ENCODE measurements at regions not wholly inside any gene's neighbourhood (a gene's known extent, or its start where the extent isn't known, plus 50 kb on each side); places are given as distances from the start of the nearest gene placed in this dataset.

- Histone ChIP-seq H3K27me3 (replicated peaks in 1 of 7) (no peaks in the 10 kb centered on the region), H3K4me3 (no peak overlapping the region), H3K36me3 (no peaks in the 10 kb centered on the region), H3K9me3 (peaks cover 0 to 38% (median 3%) of the 10 kb centered on the region in 8 donors), H3K27ac (no peak overlapping the region), H3K4me1 (no peaks in the 10 kb centered on the region)
- DNase-seq: no peak
- TF ChIP-seq POLR2AphosphoS5 (IDR thresholded peaks at IDR 0.05) (no peak), CTCF (IDR thresholded peaks at IDR 0.05 in 8 of 11, conservative IDR thresholded peaks at IDR 0.05 in 3 of 11) (no peak), POLR2A (IDR thresholded peaks at IDR 0.05) (no peak)
- intact Hi-C loops (cut with DNase I; ENCODE audit: low total_unique reads): no loop called here
- WGBS, 5 donors: 73 to 81% (median 78%) methylated on average over 7 of the region's 7 CpGs
Measured at GRCh38 chr21:18989953-18990495, 586.4 kb upstream of the TMPRSS15 start.

GRCh38 chr21:18991846-18992245 lies 588.3 kb upstream of the TMPRSS15 start:
- WGBS, 5 donors: 56 to 73% (median 68%) methylated on average over 1 of the region's 1 CpG
- intact Hi-C loops (cut with DNase I; ENCODE audit: low total_unique reads): no loop called here

GRCh38 chr21:19010251-19010650 lies 606.7 kb upstream of the TMPRSS15 start:
- no peaks in the 10 kb centered on the region for H3K27me3 ChIP-seq (replicated peaks in 1 of 7)
- WGBS, 5 donors: 74 to 89% (median 81%) methylated on average over 3 of the region's 3 CpGs
- H3K4me1 ChIP-seq: no peaks in the 10 kb centered on the region
- peaks cover 0 to 10% (median 0%) of the 10 kb centered on the region in 8 donors for H3K9me3 ChIP-seq
- H3K27ac ChIP-seq: no peak overlapping the region
- no peaks in the 10 kb centered on the region for H3K36me3 ChIP-seq
- DNase-seq: no peak
- no peak for TF ChIP-seq POLR2AphosphoS5 (IDR thresholded peaks at IDR 0.05)
- TF ChIP-seq CTCF (IDR thresholded peaks at IDR 0.05 in 8 of 11, conservative IDR thresholded peaks at IDR 0.05 in 3 of 11): no peak
- no peak for TF ChIP-seq POLR2A (IDR thresholded peaks at IDR 0.05)
- intact Hi-C loops (cut with DNase I; ENCODE audit: low total_unique reads): no loop called here
- H3K4me3 ChIP-seq: no peak overlapping the region

More at GRCh38 chr21:18991846-18992245, 588.3 kb upstream of the TMPRSS15 start:
- Histone ChIP-seq H3K4me3 (no peak overlapping the region), H3K9me3 (peaks cover 0 to 25% (median 3%) of the 10 kb centered on the region in 8 donors), H3K27ac (no peak overlapping the region), H3K4me1 (no peaks in the 10 kb centered on the region), H3K36me3 (no peaks in the 10 kb centered on the region), H3K27me3 (replicated peaks in 1 of 7) (no peaks in the 10 kb centered on the region)
- TF ChIP-seq POLR2AphosphoS5 (IDR thresholded peaks at IDR 0.05): no peak
- no peak for TF ChIP-seq POLR2A (IDR thresholded peaks at IDR 0.05)
- no peak for TF ChIP-seq CTCF (IDR thresholded peaks at IDR 0.05 in 8 of 11, conservative IDR thresholded peaks at IDR 0.05 in 3 of 11)
- DNase-seq: no peak

GRCh38 chr21:19010996-19011395 lies 607.4 kb upstream of the TMPRSS15 start:
- Histone ChIP-seq H3K27me3 (replicated peaks in 1 of 7) (no peaks in the 10 kb centered on the region), H3K27ac (no peak overlapping the region), H3K4me3 (no peak overlapping the region), H3K9me3 (peaks cover 0 to 10% (median 0%) of the 10 kb centered on the region in 8 donors), H3K36me3 (no peaks in the 10 kb centered on the region), H3K4me1 (no peaks in the 10 kb centered on the region)
- intact Hi-C loops (cut with DNase I; ENCODE audit: low total_unique reads): no loop called here
- no peak for DNase-seq
- 79 to 87% (median 83%) methylated on average over 2 of the region's 2 CpGs for WGBS, 5 donors
- TF ChIP-seq POLR2AphosphoS5 (IDR thresholded peaks at IDR 0.05) (no peak), CTCF (IDR thresholded peaks at IDR 0.05 in 8 of 11, conservative IDR thresholded peaks at IDR 0.05 in 3 of 11) (no peak), POLR2A (IDR thresholded peaks at IDR 0.05) (no peak)
